IMR-90 (cell line): ENCODE measurements at regions not wholly inside any gene's neighbourhood (a gene's known extent, or its start where the extent isn't known, plus 50 kb on each side); places are given as distances from the start of the nearest gene placed in this dataset.
"Not testable (repeated sequence)": the region's sequence is repeated elsewhere in the genome, so short reads cannot be mapped to it uniquely, and the experiment has no call there.

Experiments used
- CEBPB ChIP-seq: IDR thresholded peaks from 2 replicates; pipeline ENCODE4 v1.6.1; 2012; ENCODE audit warnings: low read depth, low read length, improper control_type of control experiment
- CTCF ChIP-seq: conservative IDR thresholded peaks from 2 replicates; pipeline ENCODE4 v1.5.1; 2012; ENCODE audit warnings: mild to moderate bottlenecking, low read depth, low read length, improper control_type of control experiment
- ELK1 ChIP-seq: fragments of 150-350 bp; IDR thresholded peaks from 2 replicates; pipeline ENCODE4 v1.6.1; 2016; ENCODE audit warnings: low read depth, mild to moderate bottlenecking, low read length, moderate library complexity, borderline replicate concordance
- MAFK ChIP-seq: IDR thresholded peaks from 2 replicates; pipeline ENCODE4 v1.6.1; 2012; ENCODE audit warnings: low read depth, low read length, improper control_type of control experiment
- POLR2A ChIP-seq: IDR thresholded peaks from 2 replicates; pipeline ENCODE4 v1.6.1; 2012; ENCODE audit warnings: mild to moderate bottlenecking, low read depth, low read length
- RAD21 ChIP-seq: IDR thresholded peaks from 2 replicates; pipeline ENCODE4 v1.6.1; 2012; ENCODE audit warnings: low read length, improper control_type of control experiment
- RFX5 ChIP-seq: IDR thresholded peaks from 2 replicates; pipeline ENCODE4 v1.8.0; 2012; ENCODE audit warnings: low read depth, mild to moderate bottlenecking, low read length, moderate library complexity

GRCh38 chr20:25862967-25863530 is 166.4 kb upstream of the ZNF337 start:
- TF ChIP-seq MAFK, CEBPB, CTCF, POLR2A, RFX5, ELK1, RAD21: not testable (repeated sequence)
